ENCODE measurements at regions not wholly inside any gene's neighbourhood (a gene's known extent, or its start where the extent isn't known, plus 50 kb on each side); places are given as distances from the start of the nearest gene placed in this dataset.

DNA sequence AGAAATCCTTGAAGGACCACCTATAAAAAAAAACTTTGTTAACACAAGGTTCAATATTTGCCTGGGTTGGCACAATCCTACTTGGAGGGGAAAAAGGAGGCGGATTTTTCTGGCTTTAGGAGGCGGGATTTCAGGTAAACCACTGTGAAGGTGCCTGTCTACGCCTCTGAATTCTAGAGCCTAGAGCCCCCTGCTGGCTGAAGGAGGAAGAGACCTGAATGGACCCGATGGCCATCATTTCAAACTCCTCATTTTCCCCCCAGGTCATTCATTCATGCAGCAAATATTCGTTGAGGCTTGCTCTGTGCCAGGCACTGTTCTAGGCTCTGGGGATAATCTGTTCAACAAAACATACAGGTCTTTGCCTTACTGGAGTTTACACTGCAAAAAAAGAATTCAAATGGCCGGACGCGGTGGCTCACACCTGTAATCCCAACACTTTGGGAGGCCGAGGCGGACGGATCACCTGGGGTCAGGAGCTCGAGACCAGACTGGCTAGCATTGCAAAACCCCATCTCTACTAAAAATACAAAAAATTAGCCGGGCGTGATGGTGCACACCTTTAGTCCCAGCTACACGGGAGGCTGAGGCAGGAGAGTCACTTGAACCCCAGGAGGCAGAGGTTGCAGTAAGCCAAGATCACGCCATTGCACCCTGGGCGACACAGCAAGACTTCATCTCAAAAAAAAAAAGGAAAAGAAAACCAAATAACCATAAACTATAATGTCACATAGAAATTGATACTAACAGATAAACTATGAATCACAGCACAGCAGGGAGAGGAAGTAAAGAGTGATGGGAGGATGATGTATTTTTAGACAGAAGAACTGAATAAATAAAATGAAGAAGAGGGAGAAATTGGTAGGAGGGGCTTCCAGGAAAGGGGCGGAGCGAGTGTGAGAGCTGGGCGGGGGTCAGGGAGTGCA, 90.1 kb upstream of the NFE2L3 start:
- TF ChIP-seq CTCF (IDR thresholded peaks at IDR 0.05) (peak; percentile 92), EZH2 (IDR thresholded peaks at IDR 0.05; ENCODE audit: borderline replicate concordance, insufficient read depth, low read depth, low read length, poor library complexity, severe bottlenecking) (no peak)
- no peak overlapping the region for H3K4me2 ChIP-seq (replicated peaks; ENCODE audit: low read depth, low read length, poor library complexity, severe bottlenecking)
- H4K20me1 ChIP-seq (ENCODE audit: control insufficient read depth, insufficient read depth, low read length, poor library complexity, severe bottlenecking) = no peaks in the 10 kb centered on the region
- H3K9me3 ChIP-seq (ENCODE audit: control extremely low read depth in 1 of 3, control insufficient read depth in 2 of 3, insufficient read depth in 1 of 3, low read length in 2 of 3) = peaks cover 0 to under 1% (median 0%) of the 10 kb centered on the region in 3 donors
- peaks cover 0 to 35% (median 13%) of the 10 kb centered on the region in 4 experiments for H3K27me3 ChIP-seq (replicated peaks in 1 of 4; ENCODE audit: control extremely low read depth in 1 of 4, control insufficient read depth in 3 of 4, insufficient read depth in 4 of 4, low read length in 3 of 4)
- WGBS (ENCODE audit: insufficient coverage) = 70% methylated on average over 13 of the region's 20 CpGs
- H3K4me3 ChIP-seq (ENCODE audit: control extremely low read depth in 1 of 5, extremely low read depth in 1 of 5, insufficient read depth in 1 of 5, low read depth in 2 of 5, low read length in 4 of 5) = no peak overlapping the region
- no peak overlapping the region for H2AFZ ChIP-seq (ENCODE audit: insufficient read depth, low read depth, low read length, poor library complexity, severe bottlenecking)
- DNase-seq = peak; percentile 77
- Mint-ChIP-seq H3K27ac (no peak overlapping the region), H3K4me1 (peaks cover 5% of the 10 kb centered on the region), H3K9me3 (ENCODE audit: insufficient read depth) (no peaks in the 10 kb centered on the region), H3K4me3 (no peak overlapping the region), H3K27me3 (peaks cover 58% of the 10 kb centered on the region)
- no peaks in the 10 kb centered on the region for H3K79me2 ChIP-seq (ENCODE audit: control insufficient read depth, insufficient read depth, low read length)
- no peaks in the 10 kb centered on the region for H3K4me1 ChIP-seq (ENCODE audit: control insufficient read depth in 2 of 2, insufficient read depth in 2 of 2, low read length in 2 of 2)
- ChIA-PET POLR2A (no interaction called here), CTCF (interaction anchor here (0.7 to 4.3 kb wide), 14 partner anchors 11 to 699 kb away, joined by 3 to 116 read pairs (median 4); no protein-coding TSS in a partner anchor)
- no peak overlapping the region for H3K9ac ChIP-seq (ENCODE audit: low read length)
- H3K36me3 ChIP-seq (replicated peaks in 1 of 2; ENCODE audit: control extremely low read depth in 1 of 2, control insufficient read depth in 1 of 2, extremely low read depth in 1 of 2, insufficient read depth in 2 of 2, low read length in 1 of 2) = no peaks in the 10 kb centered on the region
- intact Hi-C loops (cut with micrococcal nuclease) = loop anchor here (1.0 to 5.0 kb wide), 3 partner anchors 110 to 303 kb away; no protein-coding TSS in a partner anchor
- peak; percentile 83 for ATAC-seq (ENCODE audit: low read depth)
- H3K27ac ChIP-seq (ENCODE audit: low read length in 2 of 2) = no peak overlapping the region

DNA sequence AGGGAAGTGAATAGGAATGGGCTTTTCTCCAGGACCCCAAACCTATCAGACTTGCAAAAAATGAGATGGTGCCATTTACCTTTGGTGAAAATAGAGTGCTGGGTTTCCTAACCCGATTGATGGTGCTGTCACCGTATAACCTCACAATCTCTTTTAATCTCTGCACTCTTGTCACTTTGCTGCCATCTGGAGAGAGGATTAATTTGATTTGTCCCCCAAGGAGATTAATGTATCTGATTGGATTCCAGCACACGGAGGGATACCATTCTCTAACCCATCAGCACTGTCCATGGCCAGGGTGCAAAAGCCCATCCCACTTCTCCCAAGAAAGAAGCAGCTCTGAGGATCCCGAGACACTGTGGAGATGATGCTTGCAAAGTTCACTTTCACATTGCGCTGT, 86.3 kb upstream of the NFE2L3 start:
- Mint-ChIP-seq H3K4me1 (peaks cover 5% of the 10 kb centered on the region), H3K27me3 (peaks cover 32% of the 10 kb centered on the region), H3K9me3 (ENCODE audit: insufficient read depth) (no peaks in the 10 kb centered on the region), H3K4me3 (no peak overlapping the region), H3K27ac (no peak overlapping the region)
- Histone ChIP-seq H3K36me3 (replicated peaks in 1 of 2; ENCODE audit: control extremely low read depth in 1 of 2, control insufficient read depth in 1 of 2, extremely low read depth in 1 of 2, insufficient read depth in 2 of 2, low read length in 1 of 2) (no peaks in the 10 kb centered on the region), H3K79me2 (ENCODE audit: control insufficient read depth, insufficient read depth, low read length) (no peaks in the 10 kb centered on the region), H3K27me3 (replicated peaks in 1 of 4; ENCODE audit: control extremely low read depth in 1 of 4, control insufficient read depth in 3 of 4, insufficient read depth in 4 of 4, low read length in 3 of 4) (peaks cover 0 to 15% (median 7%) of the 10 kb centered on the region in 4 experiments), H3K9me3 (ENCODE audit: control extremely low read depth in 1 of 3, control insufficient read depth in 2 of 3, insufficient read depth in 1 of 3, low read length in 2 of 3) (no peaks in the 10 kb centered on the region), H3K9ac (ENCODE audit: low read length) (no peak overlapping the region), H3K4me2 (replicated peaks; ENCODE audit: low read depth, low read length, poor library complexity, severe bottlenecking) (no peak overlapping the region), H4K20me1 (ENCODE audit: control insufficient read depth, insufficient read depth, low read length, poor library complexity, severe bottlenecking) (no peaks in the 10 kb centered on the region), H2AFZ (ENCODE audit: insufficient read depth, low read depth, low read length, poor library complexity, severe bottlenecking) (no peak overlapping the region), H3K4me1 (ENCODE audit: control insufficient read depth in 2 of 2, insufficient read depth in 2 of 2, low read length in 2 of 2) (no peaks in the 10 kb centered on the region), H3K4me3 (ENCODE audit: control extremely low read depth in 1 of 5, extremely low read depth in 1 of 5, insufficient read depth in 1 of 5, low read depth in 2 of 5, low read length in 4 of 5) (no peak overlapping the region), H3K27ac (ENCODE audit: low read length in 2 of 2) (no peak overlapping the region)
- WGBS (ENCODE audit: insufficient coverage) = 80% methylated on average over 1 of the region's 5 CpGs
- no peak for DNase-seq
- no peak for ATAC-seq (ENCODE audit: low read depth)
- POLR2A ChIA-PET = no interaction called here
- intact Hi-C loops (cut with micrococcal nuclease) = no loop called here
- no peak for TF ChIP-seq EZH2 (IDR thresholded peaks at IDR 0.05; ENCODE audit: borderline replicate concordance, insufficient read depth, low read depth, low read length, poor library complexity, severe bottlenecking)
- TF ChIP-seq CTCF (IDR thresholded peaks at IDR 0.05) = no peak
- CTCF ChIA-PET = interaction anchor here (0.6 to 4.3 kb wide), 3 partner anchors 14 to 172 kb away, joined by 3 to 116 read pairs (median 10); no protein-coding TSS in a partner anchor
